Pancreas (tissue), 10 donors: ENCODE measurements at regions not wholly inside any gene's neighbourhood (a gene's known extent, or its start where the extent isn't known, plus 50 kb on each side); places are given as distances from the start of the nearest gene placed in this dataset.

Source experiments
- ATAC-seq, 4 donors: fragments of 200-7000 bp; cut with Tn5 transposase; one replicate each; pipeline versions ENCODE4 v1.8.0 to v1.9.1; 2020; ENCODE audit warnings: mild to moderate bottlenecking in 4 of 4, moderate library complexity in 4 of 4
- DNase-seq, 6 donors: peaks; one replicate each; pipeline ENCODE4 v3.0.0-alpha.2; 2020
- FAIRE-seq: peaks from 2 replicates; lab custom pipeline; 2012; peaks lifted over from hg19 to GRCh38; lab: Jason Lieb, UNC
- H3K27ac ChIP-seq, 4 donors: fragments of 200-600 bp; sonication (generic); 1 replicate in 3 of 4; 2 replicates in 1 of 4; pipeline versions ENCODE4 v1.5.0 to v1.8.0; 2020
- H3K27me3 ChIP-seq, 4 donors: fragments of 200-600 bp; one replicate each; pipeline ENCODE4 v1.8.0; 2021
- H3K36me3 ChIP-seq, 3 donors: fragments of 200-600 bp; sonication (generic) in 1 of 3; one replicate each; pipeline versions ENCODE4 v1.5.0 to v1.8.0; 2020 to 2021
- H3K4me1 ChIP-seq, 3 donors: fragments of 200-600 bp; one replicate each; pipeline ENCODE4 v1.8.0; 2021
- H3K4me3 ChIP-seq, 4 donors: fragments of 200-600 bp; sonication (generic) in 2 of 4; one replicate each; pipeline versions ENCODE4 v1.5.0 to v1.8.0; 2020 to 2021
- H3K9me3 ChIP-seq, 4 donors: fragments of 200-600 bp; one replicate each; pipeline ENCODE4 v1.8.0; 2021
- WGBS, 2 donors: extraction: QIAGEN DNeasy Blood & Tissue Kit; methylation state at CpG; one replicate each; pipeline ENCODE4 v1.1.7; 2013; 5-methylcytosine and 5-hydroxymethylcytosine counted together
- intact Hi-C, 3 donors: fragments of 100-400 bp; cut with DNase I; formaldehyde crosslinking; loops; one replicate each; pipeline versions ENCODE4 v1.11.1 to v1.14.2; 2022
- TF ChIP-seq, protein P1 (sequence below), 4 donors: fragments of 200-600 bp; sonication (generic) in 3 of 4; IDR thresholded peaks; one replicate each; pipeline versions ENCODE4 v1.5.0 to v1.8.0; 2021; ENCODE audit warnings: antibody characterized with exemption in 4 of 4
- donor health status: healthy with polysubstance abuse.
- donor health status: DM: no; HTN: no; CAD: no; lungs with moderate emphysema.
- donor health status: DM: no; HTN: no; CAD: no.
- donor health status: control.
- donor health status: control.
- donor health status: Bipolar disorder and iron deficiency.
- donor health status: DM: yes; HTN: yes; CAD: no.
- donor health status: DM: no; HTN: no; CAD: no.
- donor health status: DM: no; HTN: no; CAD: no.
- donor health status: DM: yes; HTN: yes; CAD: no.

- FAIRE-seq (no peak), DNase-seq (no peak), ATAC-seq (no peak)
- Histone ChIP-seq H3K27ac (no peak overlapping the region), H3K9me3 (no peaks in the 10 kb centered on the region), H3K4me3 (no peak overlapping the region), H3K27me3 (no peaks in the 10 kb centered on the region), H3K4me1 (peaks cover 0 to 10% (median 0%) of the 10 kb centered on the region in 3 donors), H3K36me3 (no peaks in the 10 kb centered on the region)
- 81 to 88% methylated on average over 4 of the region's 4 CpGs for WGBS, 2 donors
- intact Hi-C loops, result no loop called here
- TF ChIP-seq, protein P1, sequence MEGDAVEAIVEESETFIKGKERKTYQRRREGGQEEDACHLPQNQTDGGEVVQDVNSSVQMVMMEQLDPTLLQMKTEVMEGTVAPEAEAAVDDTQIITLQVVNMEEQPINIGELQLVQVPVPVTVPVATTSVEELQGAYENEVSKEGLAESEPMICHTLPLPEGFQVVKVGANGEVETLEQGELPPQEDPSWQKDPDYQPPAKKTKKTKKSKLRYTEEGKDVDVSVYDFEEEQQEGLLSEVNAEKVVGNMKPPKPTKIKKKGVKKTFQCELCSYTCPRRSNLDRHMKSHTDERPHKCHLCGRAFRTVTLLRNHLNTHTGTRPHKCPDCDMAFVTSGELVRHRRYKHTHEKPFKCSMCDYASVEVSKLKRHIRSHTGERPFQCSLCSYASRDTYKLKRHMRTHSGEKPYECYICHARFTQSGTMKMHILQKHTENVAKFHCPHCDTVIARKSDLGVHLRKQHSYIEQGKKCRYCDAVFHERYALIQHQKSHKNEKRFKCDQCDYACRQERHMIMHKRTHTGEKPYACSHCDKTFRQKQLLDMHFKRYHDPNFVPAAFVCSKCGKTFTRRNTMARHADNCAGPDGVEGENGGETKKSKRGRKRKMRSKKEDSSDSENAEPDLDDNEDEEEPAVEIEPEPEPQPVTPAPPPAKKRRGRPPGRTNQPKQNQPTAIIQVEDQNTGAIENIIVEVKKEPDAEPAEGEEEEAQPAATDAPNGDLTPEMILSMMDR (IDR thresholded peaks at IDR 0.05), result no peak
These were observed 72.1 kb upstream of the BMAL1 start for GRCh38 chr11:13205486-13205885.

DNA sequence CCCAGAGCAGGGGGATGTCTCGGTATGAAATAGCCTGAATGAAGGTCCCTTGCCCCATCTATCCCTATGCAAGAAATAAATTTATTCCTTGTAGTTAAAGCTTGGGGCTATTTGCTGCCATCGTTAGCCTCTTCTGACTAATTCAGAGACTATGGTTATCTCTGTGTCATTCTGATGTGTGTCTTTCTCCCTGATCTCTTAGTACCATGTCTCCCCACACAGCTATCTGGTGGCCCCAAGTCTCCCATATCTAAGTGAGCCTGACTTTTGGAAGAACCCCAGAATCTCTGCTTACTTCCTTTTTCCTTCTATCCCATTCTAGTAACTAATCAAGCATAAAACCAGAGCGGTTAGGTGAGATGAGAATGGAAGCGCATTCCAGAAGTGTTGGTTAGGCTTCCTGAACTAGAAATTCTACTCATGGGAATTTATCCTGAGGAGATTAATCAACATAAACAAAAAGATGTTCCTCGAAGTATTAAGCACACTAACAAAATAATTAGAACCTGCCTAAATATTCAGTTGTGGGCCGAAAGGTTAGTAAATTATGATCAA lies 71.4 kb upstream of the BMAL1 start:
- Histone ChIP-seq H3K4me1 (peaks cover 0 to 10% (median 0%) of the 10 kb centered on the region in 3 donors), H3K36me3 (no peaks in the 10 kb centered on the region), H3K27me3 (no peaks in the 10 kb centered on the region), H3K27ac (no peak overlapping the region), H3K4me3 (no peak overlapping the region), H3K9me3 (no peaks in the 10 kb centered on the region)
- FAIRE-seq, result no peak
- DNase-seq, result no peak
- no peak for ATAC-seq
- TF ChIP-seq, protein P1 (IDR thresholded peaks at IDR 0.05), result no peak
- 54 to 68% methylated on average over 6 of the region's 6 CpGs for WGBS, 2 donors
- intact Hi-C loops, result no loop called here

GRCh38 chr11:13207270-13207664 lies 70.3 kb upstream of the BMAL1 start:
- 50 to 52% methylated on average over 3 of the region's 3 CpGs for WGBS, 2 donors
- DNase-seq (no peak), FAIRE-seq (no peak), ATAC-seq (no peak)
- Histone ChIP-seq H3K36me3 (no peaks in the 10 kb centered on the region), H3K4me1 (peaks cover 0 to 10% (median 0%) of the 10 kb centered on the region in 3 donors), H3K4me3 (peak overlapping the region in 1 of 4 donors; percentile 42), H3K27me3 (no peaks in the 10 kb centered on the region), H3K9me3 (no peaks in the 10 kb centered on the region), H3K27ac (peak overlapping the region in 2 of 4 donors; percentile 78 to 82)
- intact Hi-C loops, result no loop called here
- TF ChIP-seq, protein P1 (IDR thresholded peaks at IDR 0.05), result no peak

DNA sequence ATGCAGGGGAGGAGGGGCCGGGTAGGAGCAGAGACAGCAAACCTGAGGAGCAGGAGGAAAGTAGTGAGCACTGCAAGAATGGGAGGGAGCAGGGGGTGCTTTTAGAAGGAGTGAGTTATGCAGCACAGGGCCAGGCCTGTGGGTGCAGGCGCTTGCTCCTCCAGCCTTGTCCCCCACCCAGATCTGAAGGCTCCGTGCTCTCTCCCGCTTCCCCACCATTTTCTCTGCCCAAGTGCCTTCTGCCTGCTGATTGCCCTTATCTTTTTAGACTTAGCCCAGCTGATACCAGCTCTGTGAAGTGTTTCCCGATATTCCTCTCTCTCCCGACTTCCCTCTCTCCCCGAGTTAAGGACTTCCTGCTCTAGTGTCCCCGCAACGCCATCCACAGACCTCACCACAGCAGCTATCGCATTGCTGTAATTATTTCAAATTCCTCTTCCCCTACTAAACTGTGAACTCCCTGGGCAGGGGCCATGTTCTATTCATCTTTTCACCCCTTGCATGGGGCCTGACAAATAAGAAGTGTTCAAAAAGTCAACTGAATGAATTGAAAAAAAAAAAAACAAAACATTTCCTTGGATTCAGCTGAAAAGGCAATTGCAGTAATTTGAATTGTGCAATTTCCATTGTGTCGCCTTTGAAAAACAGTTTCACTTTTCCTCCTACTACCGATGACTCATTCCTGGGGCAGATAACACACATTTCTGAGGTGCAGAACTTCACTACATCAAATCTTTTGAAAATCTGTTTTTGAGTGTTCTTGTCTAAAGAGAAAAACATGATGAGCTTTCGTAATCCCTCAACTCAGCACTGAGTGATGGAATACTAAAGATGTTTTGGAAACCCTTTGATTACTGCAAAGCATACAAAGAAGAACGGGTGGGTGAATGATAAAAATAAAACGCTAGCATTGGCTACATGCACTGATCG lies 69.7 kb upstream of the BMAL1 start:
- TF ChIP-seq, protein P1 (IDR thresholded peaks at IDR 0.05), result no peak
- peaks cover 0 to 10% (median 0%) of the 10 kb centered on the region in 3 donors for H3K4me1 ChIP-seq
- H3K27me3 ChIP-seq, result no peaks in the 10 kb centered on the region
- H3K9me3 ChIP-seq, result no peaks in the 10 kb centered on the region
- H3K27ac ChIP-seq, result peak overlapping the region in 2 of 4 donors; percentile 78 to 82
- ATAC-seq (peak; percentile 65 to 82 (median 72)), DNase-seq (peak in 1 of 6 donors; percentile 7), FAIRE-seq (peak; percentile 26)
- intact Hi-C loops, result no loop called here
- no peaks in the 10 kb centered on the region for H3K36me3 ChIP-seq
- 32 to 33% methylated on average over 16 of the region's 16 CpGs for WGBS, 2 donors
- H3K4me3 ChIP-seq, result peak overlapping the region in 2 of 4 donors; percentile 16 to 42
